COLO668 (cell line): ENCODE measurements at regions not wholly inside any gene's neighbourhood (a gene's known extent, or its start where the extent isn't known, plus 50 kb on each side); places are given as distances from the start of the nearest gene placed in this dataset.
"Not testable (repeated sequence)": the region's sequence is repeated elsewhere in the genome, so short reads cannot be mapped to it uniquely, and the experiment has no call there.

Experiments
- DNase-seq: peaks from one replicate; lab custom pipeline; 2025; ENCODE audit not compliant: unreplicated experiment; lab: John Stamatoyannopoulos, UW

DNA sequence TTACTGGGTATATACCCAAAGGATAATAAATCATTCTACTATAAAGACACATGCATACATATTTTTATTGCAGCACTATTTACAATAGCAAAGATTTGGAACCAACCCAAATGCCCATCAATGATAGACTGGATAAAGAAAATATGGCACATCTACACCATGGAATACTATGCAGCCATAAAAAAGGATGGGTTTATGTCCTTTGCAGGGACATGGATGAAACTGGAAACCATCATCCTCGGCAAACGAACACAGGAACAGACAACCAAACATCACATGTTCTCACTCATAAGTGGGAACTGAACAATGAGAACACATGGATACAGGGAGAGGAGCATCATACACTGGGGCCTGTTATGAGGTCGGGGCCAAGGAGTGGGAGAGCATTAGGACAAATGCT, 665.0 kb upstream of the KCNMB2 start:
- DNase-seq = not testable (repeated sequence)

DNA sequence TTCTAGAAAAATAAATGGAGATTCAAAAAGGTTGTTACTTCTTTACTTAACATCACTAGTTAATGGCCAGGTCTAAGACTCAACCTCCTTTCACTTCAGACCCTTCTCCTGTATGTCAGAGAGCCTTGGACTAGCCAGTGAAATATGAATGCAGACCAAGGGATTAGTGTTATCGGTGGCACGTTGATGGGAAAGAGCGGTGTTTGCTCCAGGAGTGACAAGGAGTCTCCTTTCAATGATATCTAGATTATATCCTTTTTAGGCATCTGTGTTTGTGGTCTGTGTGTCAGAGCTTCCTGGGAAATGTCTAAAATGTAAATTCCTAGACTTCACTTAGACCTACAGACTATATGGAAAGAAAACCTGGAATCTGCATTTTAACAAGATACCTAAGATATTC, 658.0 kb upstream of the KCNMB2 start:
- no peak for DNase-seq

DNA sequence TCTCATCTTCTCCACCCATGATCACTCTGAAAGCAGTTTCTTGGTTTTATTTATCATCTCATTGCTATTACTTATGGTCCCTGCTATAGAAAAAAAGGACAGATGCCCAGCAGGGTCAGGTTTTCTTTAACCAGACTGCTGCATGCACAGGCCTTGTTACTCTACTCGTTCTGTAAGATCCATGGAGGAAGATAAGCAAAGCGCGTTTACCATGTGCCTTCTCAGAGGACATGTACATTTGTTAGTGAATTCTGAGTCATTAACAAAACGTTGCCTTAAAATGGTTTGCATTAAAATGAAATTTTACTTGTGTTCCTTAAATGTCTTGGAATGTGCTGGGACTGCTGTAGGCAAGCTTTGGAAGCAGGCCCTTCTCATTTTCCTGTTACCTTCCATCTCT, 657.3 kb upstream of the KCNMB2 start:
- no peak for DNase-seq

DNA sequence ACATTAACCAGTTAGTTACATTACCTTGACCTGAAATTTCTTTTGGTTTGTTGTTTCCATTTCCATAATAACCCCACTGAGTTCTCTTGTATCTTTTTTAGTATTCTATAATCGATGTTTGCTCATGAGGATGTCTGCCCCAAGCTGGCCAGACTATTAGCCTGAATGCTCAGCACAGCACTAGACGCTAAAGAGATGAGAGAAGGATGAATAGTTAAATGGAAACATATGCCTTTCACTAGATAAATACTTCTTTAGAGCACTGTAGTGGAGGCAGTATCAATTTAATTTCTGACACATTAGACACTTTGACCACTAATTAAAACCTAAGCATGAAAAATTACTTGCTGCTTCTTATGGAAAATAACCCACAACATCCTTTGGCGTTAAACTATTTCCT, 654.9 kb upstream of the KCNMB2 start:
- DNase-seq = no peak

DNA sequence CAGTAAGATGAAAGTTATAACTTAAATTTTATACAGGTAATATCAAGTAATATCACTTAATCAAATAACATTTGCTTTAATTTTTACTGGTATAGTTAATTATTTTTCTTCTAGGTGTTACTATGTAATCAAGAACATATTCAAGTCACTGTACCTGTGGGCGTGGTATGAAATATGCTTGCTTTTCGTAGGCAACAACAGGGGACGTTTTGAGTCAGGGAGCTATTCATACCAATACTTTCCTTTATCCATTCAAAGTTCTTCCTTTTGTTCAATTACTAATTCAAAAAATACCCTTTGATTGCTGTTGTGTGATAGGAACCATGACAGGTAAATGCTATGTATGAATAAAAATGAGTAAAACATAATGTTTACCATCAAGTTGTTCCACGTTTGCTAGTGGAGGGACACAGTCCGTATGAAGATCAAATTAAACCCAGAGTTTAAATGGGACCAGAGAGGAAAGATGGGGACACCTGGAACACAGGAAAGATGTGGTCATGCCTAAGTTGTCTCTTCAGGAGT, 654.0 kb upstream of the KCNMB2 start:
- no peak for DNase-seq

DNA sequence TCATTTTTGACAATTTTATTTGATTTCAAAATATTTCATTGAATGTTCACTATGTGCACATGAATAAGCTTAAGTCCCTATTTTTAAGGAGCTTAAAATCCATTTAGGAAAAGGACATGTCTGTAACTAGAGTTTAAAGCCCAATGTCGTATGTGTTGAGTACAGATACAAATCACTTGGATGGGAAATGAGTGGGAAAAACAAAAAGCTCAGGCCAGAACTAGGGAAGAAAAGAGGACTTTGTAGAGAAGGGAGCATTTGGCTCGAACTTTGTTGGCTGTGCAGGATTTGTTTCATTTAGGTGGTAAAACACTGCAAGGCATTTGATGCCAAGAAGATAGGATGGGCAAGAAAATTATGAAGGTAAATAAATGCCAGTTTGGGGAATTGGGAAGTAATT, 653.1 kb upstream of the KCNMB2 start:
- DNase-seq = no peak

DNA sequence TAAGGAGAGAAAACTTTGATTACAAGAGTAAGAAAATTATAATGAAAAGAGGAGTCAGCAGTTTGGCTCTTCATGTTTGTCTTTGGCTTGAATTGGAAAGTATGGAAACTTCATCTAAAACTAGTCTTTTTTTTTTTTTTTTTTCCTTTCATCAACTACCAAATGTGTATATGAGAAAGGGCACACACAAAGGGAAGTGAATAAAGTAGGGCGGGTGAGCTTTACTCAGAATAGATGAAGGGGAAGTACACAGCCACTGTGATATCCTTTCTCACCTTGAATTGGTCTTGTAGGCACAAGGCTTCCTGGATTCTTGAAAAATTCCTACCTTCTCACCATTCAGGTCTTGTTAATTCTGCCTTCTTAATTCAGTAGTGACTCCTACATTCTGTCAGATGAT, 652.3 kb upstream of the KCNMB2 start:
- no peak for DNase-seq

DNA sequence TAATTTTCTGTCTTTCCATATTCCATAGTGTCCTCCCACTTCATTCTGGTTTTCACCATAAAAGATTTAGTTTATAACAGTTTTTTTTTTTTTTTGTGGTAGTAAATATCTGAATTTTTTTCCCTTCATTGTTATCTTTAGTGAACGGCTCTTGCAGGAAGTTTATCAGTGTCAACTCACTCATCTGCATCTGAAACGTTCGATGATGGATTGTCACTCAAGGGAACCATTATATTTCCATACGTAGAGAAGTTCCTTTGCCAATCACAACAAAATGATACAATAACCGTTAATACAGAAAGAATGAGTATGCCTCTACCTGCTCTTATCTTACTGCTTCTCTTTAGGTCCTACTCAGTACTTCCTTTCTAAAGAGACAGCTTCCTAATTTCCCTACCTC, 651.2 kb upstream of the KCNMB2 start:
- DNase-seq = no peak

DNA sequence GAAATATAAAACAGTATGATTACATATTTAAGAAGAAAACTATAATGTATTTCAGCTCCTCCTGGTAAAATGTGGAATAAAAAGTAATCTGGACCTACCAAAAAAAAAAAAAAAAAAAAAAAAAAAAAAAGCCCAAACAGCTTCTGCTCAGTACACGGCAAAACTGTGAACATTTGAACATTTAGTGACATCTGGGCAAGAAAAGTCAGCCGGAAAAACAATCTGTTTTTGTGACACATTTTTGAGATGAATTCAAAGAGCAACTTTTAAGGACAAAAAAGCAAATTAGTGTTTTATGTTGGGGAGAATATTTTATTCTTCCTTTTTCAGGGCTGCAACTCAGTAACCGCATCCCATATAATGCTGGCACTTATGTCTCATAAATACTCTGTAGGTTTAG, 649.7 kb upstream of the KCNMB2 start:
- no peak for DNase-seq

DNA sequence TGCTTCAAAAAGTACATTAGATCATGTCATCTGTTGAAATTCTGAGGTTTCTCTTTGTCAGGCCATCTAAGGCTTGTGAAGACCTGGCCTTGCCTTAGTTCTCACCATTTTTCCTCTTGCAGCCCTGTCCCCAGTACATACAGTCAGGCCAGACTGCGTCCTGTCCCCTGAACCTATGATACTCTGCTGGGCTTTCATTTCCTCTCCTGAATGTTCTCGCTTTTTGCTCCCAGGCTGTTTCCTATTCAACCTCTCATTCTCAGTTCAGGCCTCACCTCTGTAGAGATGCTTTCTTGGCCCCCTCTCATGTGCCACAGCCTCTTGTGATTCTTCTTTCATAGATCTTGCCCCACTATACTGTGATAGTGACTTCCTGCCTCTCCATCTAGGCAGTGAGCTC, 648.8 kb upstream of the KCNMB2 start:
- no peak for DNase-seq

DNA sequence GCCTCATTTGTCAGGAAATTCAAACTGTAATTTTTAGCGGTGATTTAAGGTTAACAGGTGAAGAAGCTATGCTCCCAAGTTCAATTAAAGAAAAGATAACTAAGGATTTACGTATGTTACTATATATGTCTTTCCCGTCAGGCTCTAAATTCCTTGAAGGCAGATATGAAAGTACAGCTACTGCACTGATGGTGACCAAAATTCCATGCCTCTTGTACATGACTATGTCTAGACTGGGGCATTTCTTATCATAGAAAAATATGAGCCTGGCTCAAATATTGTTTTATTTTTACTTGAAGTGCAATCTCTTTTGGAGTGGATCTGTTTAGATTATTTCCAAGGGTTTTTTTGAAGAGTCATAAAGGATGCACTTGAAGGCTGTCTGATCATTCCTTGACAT, 647.1 kb upstream of the KCNMB2 start:
- DNase-seq = no peak

DNA sequence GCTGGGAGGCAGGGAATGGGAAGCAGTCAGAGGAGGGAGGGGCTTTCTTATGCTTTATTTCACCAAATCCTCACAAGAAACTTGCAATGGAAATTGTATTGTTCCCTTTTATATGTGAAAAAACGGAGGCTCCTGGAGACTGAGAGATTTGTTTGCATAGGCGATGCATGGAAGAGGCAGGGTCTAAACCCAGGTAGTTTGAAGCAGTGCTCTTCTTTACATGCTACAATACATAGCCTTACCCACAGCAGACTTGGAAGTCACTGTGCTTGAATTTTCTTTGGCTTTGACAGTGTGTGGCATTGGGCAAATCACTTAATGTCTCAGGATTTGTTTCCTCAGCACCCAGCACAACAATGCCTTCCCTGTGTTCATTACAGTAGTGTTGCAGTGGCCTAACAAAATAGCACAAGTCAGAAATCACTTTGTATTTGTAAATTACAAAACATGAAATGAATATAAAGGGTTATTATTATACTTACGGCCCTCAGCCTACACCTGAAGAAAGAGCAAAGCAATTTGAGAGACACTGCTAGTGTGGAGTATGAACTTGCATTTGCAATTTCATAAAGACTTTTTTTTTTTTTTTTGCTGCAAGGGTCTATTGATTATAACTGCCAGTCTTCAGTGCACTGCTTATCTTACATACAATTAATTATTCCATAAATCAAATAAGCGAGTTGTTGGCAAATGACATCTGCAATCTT, 646.4 kb upstream of the KCNMB2 start:
- DNase-seq = no peak

DNA sequence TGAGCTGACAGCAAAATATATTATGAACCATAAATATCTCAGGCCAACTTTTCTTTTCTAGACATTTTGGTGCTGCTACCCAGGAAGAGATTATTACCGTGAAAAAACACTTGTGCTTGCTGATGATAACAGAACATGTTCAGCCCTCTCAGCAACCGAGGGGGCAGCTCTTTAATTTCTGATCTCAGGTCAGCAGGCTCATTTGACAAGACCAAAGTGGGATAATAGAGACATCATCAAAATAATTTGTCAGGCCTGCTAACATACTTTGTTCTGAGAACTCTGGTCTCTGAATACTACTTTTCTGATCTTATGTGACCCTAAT, 645.9 kb upstream of the KCNMB2 start:
- no peak for DNase-seq

DNA sequence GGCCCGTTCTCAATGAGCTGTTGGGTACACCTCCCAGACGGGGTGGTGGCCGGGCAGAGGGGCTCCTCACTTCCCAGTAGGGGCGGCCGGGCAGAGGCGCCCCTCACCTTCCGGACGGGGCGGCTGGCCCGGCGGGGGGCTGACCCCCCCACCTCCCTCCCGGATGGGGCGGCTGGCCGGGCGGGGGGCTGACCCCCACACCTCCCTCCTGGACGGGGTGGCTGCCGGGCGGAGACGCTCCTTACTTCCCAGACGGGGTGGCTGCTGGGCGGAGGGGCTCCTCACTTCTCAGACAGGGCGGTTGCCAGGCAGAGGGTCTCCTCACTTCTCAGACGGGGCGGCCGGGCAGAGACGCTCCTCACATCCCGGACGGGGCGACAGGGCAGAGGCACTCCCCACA, 644.7 kb upstream of the KCNMB2 start:
- not testable (repeated sequence) for DNase-seq

DNA sequence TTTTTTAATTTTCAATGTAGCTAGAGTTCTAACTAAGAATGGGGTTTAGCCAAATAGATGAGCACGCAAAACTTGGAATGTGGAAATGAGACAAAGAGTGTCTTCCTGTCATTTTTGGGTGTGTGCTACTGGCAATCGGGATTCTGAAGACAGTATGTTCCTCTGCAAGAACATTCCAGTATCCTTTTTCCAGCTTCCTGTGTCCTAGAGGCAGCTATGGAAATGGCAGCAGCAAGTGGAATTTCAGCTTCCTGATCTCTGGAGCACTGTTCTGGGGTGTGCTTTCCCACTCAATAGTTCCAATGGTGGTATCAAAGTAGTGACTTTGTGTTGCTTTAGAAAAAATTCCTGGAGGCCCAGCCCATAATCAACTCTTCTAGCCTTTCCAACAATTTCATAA, 642.9 kb upstream of the KCNMB2 start:
- DNase-seq = no peak

DNA sequence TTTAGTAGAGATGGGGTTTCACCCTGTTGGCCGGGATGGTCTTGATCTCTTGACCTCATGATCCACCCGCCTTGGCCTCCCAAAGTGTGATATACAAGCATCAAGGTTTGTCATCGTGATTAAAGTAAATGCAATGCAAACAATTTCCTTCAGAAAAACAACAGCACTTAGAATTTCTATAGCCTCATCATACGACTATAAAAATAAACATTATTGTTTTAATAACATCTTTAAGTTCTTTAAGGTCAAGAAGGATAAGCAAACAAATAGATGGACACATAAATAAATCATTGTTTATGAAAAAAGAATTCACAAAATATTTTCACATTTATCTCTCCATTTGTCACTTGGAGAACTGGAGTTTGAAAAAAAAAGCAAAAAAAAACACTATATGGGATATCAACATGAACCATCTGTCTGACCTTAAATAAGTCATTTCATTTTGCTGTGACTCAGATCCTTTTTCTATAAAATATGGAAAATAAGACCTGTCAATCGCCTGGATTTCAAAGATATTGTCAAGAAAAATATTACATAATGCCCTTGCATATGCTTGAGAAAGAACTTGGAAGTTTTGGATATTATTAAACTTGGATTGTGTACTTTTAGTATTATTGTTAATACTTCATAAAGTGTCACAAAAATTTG, 642.0 kb upstream of the KCNMB2 start:
- no peak for DNase-seq

DNA sequence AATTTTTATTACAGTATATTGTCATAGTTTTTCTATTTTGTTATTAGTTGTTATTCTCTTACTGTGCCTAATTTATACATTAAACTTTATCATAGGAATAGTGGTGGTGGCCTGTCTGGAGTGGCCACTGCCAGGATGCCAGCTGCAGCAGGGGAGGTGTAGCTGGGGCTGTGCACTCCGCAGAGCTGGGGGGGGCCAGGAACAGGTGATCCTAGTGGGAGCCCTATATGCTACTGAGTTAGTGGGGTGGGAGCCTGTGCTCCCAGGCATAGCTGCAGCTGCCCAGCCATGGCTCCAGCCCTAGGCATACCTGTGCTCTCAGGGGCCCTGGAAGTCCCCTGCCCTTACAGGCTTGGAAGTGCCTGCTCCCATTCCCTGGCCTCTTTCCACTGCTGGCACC, 638.1 kb upstream of the KCNMB2 start:
- no peak for DNase-seq

DNA sequence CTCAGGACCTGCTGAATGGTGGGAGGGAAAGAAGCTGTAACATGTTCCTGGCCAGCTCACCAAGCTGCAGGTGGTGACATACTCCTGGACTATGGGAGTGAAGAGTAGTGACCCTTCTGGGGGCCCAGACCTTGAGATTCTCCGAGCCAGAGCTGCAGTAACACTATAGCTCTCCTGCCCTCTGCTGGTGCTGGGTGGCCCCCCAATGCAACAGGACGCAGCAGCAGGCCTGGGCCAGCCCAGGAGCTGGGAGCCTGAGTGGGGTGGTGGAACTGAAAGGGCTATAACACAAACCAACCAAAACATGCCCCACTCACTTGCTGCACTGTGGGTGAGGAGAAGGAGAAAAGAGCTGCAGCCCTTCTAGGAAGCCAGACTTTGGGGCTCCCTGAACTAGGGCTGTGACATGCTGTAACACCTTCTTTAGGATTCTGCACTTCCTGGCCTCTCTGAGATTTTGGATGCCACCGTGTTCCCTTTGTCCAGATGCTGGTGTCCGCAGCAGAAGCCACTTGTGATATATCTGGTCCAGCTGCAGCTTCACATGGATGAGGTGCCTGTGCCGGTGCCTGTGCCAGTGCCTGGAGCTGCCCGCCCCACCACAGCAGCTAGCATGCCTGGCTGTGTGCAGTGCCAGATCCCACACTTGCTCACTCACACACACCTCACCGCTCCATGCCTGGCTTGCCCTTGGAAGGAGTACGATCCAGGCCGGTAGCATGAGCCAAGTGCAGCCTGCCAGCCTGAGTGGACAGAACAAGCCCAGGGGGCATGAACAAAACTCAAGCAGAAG, 636.8 kb upstream of the KCNMB2 start:
- no peak for DNase-seq

DNA sequence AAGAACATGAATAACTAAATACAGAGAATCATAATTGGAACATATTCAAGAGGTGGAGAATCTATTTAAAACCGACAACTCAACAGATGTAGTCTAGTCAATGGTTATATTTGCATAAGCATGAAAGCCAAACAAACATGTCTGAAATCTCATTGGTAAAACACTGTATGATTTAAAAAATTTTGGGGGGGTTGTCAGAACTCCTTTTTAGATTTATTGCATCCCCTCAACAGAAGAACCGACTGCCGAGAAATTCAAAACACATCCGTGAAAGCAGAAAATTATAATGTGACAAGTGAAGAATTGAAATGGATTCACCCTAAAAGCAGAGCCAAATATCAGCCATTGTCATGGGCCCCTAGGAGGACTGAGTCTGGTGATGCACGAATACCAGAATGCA, 633.4 kb upstream of the KCNMB2 start:
- no peak for DNase-seq

DNA sequence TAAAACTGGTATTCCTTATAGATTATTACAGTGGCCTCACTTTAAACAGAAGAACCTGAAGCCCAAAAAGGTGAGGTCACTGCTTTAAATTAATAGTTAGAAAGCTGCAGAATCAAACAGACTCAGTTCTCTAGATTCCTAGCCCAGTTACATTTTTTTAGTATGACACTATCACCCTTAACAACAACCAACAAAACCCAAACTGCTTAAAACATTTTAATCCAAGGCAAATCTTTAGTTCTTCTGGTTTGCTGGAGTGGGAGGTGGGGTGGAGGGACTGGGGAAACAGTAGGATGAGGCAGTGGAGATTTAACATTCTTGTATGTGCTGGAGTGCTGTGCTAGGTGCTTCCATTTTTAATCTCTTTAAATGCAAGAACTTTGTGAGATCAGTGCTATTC, 631.6 kb upstream of the KCNMB2 start:
- DNase-seq = no peak

DNA sequence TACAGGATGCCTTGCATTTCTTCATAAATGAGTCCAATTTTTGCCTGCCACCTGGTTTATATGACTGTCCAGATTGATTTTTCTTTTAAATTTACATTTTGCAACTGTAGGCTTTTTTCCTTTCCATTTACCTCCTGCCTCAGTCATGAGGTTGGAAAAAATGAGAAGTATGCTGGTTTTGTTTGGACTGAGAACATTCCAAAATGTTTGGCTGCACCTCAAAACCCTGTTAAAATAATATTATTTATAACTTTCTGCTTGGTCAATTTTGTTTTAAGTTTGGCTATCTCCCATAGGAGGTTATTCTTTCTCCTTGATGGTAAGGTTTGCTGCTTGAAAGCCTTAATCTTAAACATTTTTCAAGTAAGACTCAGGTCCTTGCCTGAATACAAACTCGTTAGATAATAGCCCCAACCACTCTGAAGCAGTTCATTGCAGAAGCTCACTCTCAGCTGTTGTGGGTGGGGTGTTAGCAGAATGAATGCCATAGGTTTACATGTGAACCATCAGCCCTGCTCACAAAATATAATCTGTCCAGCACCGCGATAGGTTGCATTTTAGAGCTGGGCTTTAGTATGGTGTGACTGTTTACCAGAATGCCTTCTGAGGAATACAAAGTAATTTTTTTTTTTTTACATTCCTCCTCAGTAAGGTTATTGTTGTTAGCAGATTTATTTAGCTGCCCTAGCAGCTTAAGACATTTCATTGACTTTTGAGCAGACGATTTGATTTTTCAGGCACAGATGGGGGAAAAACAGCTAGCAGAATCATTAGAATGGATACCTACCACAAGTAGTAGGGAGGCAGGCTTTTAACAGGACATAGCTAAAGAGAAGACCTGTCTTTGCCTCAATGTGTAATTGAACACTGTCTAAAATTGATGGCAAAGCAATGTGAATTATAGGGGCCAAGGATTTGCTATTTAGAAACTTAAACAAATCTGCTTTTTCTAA, 630.8 kb upstream of the KCNMB2 start:
- DNase-seq = no peak
